CD4-positive, alpha-beta memory T cell (primary cell): ENCODE measurements at regions not wholly inside any gene's neighbourhood (a gene's known extent, or its start where the extent isn't known, plus 50 kb on each side); places are given as distances from the start of the nearest gene placed in this dataset.

Source experiments
- CTCF ChIA-PET: fragments of 350-600 bp; sonication (Branson Sonifier 250); formaldehyde crosslinking; loops from one replicate; lab custom pipeline; 2021; ENCODE audit warnings: inconsistent platforms; ENCODE audit not compliant: partially characterized antibody; lab: Charles Lee
- POLR2A ChIA-PET: fragments of 350-600 bp; sonication (Branson Sonifier 250); formaldehyde crosslinking; loops from one replicate; lab custom pipeline; 2021; ENCODE audit not compliant: partially characterized antibody; lab: Charles Lee
- DNase-seq, 5 donors: peaks; one replicate each; pipeline versions ENCODE4 v3.0.0 to v3.0.0-alpha.2; 2020 to 2022; ENCODE audit warnings: mixed read lengths in 1 of 5
- H3K27ac ChIP-seq: one replicate; pipeline ENCODE4 v1.7.0; 2013; ENCODE audit warnings: low read depth, low read length
- H3K27me3 ChIP-seq: 2 replicates; pipeline ENCODE4 v1.7.0; 2013; ENCODE audit warnings: mild to moderate bottlenecking, low read length, moderate library complexity; ENCODE audit not compliant: insufficient read depth
- H3K36me3 ChIP-seq: 2 replicates; pipeline ENCODE4 v1.7.0; 2013; ENCODE audit warnings: mild to moderate bottlenecking, low read length, moderate library complexity; ENCODE audit not compliant: insufficient read depth
- H3K4me1 ChIP-seq: 2 replicates; pipeline ENCODE4 v1.7.0; 2013; ENCODE audit warnings: mild to moderate bottlenecking, low read length, moderate library complexity; ENCODE audit not compliant: insufficient read depth
- H3K4me3 ChIP-seq, 2 donors: one replicate each; pipeline ENCODE4 v1.7.0; 2013; ENCODE audit warnings: low read length in 2 of 2, mild to moderate bottlenecking in 1 of 2
- H3K9me3 ChIP-seq, 2 donors: one replicate each; pipeline ENCODE4 v1.7.0; 2013; ENCODE audit warnings: low read length in 2 of 2, control low read depth in 1 of 2; ENCODE audit not compliant: control insufficient read depth in 1 of 2
- H3K27ac Mint-ChIP-seq, 7 donors: one replicate each; pipeline ENCODE4 v1.8.0; 2020 to 2021; ENCODE audit warnings: mixed read lengths in 7 of 7, mild to moderate bottlenecking in 6 of 7, inconsistent platforms in 3 of 7, moderate library complexity in 3 of 7
- H3K27me3 Mint-ChIP-seq, 2 donors: one replicate each; pipeline ENCODE4 v1.8.0; 2020 to 2021; ENCODE audit warnings: mixed read lengths in 2 of 2
- H3K36me3 Mint-ChIP-seq, 2 donors: one replicate each; pipeline ENCODE4 v1.8.0; 2020 to 2021; ENCODE audit warnings: mixed read lengths in 2 of 2, inconsistent platforms in 1 of 2, mild to moderate bottlenecking in 1 of 2
- H3K4me1 Mint-ChIP-seq, 4 donors: one replicate each; pipeline ENCODE4 v1.8.0; 2020 to 2021; ENCODE audit warnings: mixed read lengths in 4 of 4, mild to moderate bottlenecking in 1 of 4
- H3K4me3 Mint-ChIP-seq, 8 donors: one replicate each; pipeline ENCODE4 v1.8.0; 2020 to 2021; ENCODE audit warnings: mixed read lengths in 8 of 8, mild to moderate bottlenecking in 7 of 8, moderate library complexity in 6 of 8, inconsistent platforms in 3 of 8
- H3K9me3 Mint-ChIP-seq, 8 donors: one replicate each; pipeline ENCODE4 v1.8.0; 2020 to 2021; ENCODE audit warnings: mixed read lengths in 8 of 8, mild to moderate bottlenecking in 5 of 8, inconsistent platforms in 3 of 8, moderate library complexity in 1 of 8
- intact Hi-C: fragments of 100-400 bp; cut with micrococcal nuclease; formaldehyde crosslinking; loops from one replicate; pipeline ENCODE4 v1.15.1; 2023

- Mint-ChIP-seq H3K4me3 (no peak overlapping the region), H3K36me3 (peaks cover 22 to 27% of the 10 kb centered on the region in 2 donors), H3K27me3 (no peaks in the 10 kb centered on the region), H3K9me3 (no peaks in the 10 kb centered on the region), H3K27ac (peak overlapping the region in 3 of 7 donors; percentile 9 to 52 (median 35)), H3K4me1 (peaks cover 0 to 1% (median 0%) of the 10 kb centered on the region in 4 donors)
- Histone ChIP-seq H3K36me3 (peaks cover 10% of the 10 kb centered on the region), H3K4me3 (no peak overlapping the region), H3K4me1 (no peaks in the 10 kb centered on the region), H3K9me3 (no peaks in the 10 kb centered on the region), H3K27me3 (no peaks in the 10 kb centered on the region), H3K27ac (no peak overlapping the region)
- CTCF ChIA-PET: interaction anchor here (1.3 kb wide), 1 partner anchor 19 kb away, joined by 4 read pairs; no protein-coding TSS in a partner anchor
- no peak for DNase-seq
- intact Hi-C loops: no loop called here
- POLR2A ChIA-PET: no interaction called here
Observed at GRCh38 chr14:95409477-95410272, 90.0 kb upstream of the CLMN start.

- CTCF ChIA-PET: interaction anchor here (1.3 kb wide), 1 partner anchor 20 kb away, joined by 4 read pairs; no protein-coding TSS in a partner anchor
- Histone ChIP-seq H3K27ac (no peak overlapping the region), H3K9me3 (no peaks in the 10 kb centered on the region), H3K36me3 (peaks cover 9% of the 10 kb centered on the region), H3K27me3 (no peaks in the 10 kb centered on the region), H3K4me3 (no peak overlapping the region), H3K4me1 (no peaks in the 10 kb centered on the region)
- no peak overlapping the region for H3K4me3 Mint-ChIP-seq
- H3K9me3 Mint-ChIP-seq: no peaks in the 10 kb centered on the region
- intact Hi-C loops: no loop called here
- H3K27ac Mint-ChIP-seq: peak overlapping the region in 1 of 7 donors; percentile 9
- no peak for DNase-seq
- no peaks in the 10 kb centered on the region for H3K4me1 Mint-ChIP-seq
- H3K36me3 Mint-ChIP-seq: peaks cover 22% of the 10 kb centered on the region in 2 donors
- no peaks in the 10 kb centered on the region for H3K27me3 Mint-ChIP-seq
- POLR2A ChIA-PET: no interaction called here
Observed at GRCh38 chr14:95408731-95409476, 89.2 kb upstream of the CLMN start.

- no peaks in the 10 kb centered on the region for H3K4me1 ChIP-seq
- Mint-ChIP-seq H3K4me1 (no peaks in the 10 kb centered on the region), H3K4me3 (no peak overlapping the region), H3K9me3 (no peaks in the 10 kb centered on the region), H3K27ac (peak overlapping the region in 1 of 7 donors; percentile 7), H3K27me3 (no peaks in the 10 kb centered on the region), H3K36me3 (peaks cover 14 to 15% of the 10 kb centered on the region in 2 donors)
- no peaks in the 10 kb centered on the region for H3K9me3 ChIP-seq
- H3K27me3 ChIP-seq: no peaks in the 10 kb centered on the region
- intact Hi-C loops: no loop called here
- H3K27ac ChIP-seq: no peak overlapping the region
- H3K4me3 ChIP-seq: no peak overlapping the region
- no peak for DNase-seq
- peaks cover 4% of the 10 kb centered on the region for H3K36me3 ChIP-seq
- POLR2A ChIA-PET: no interaction called here
- CTCF ChIA-PET: no interaction called here
Observed at GRCh38 chr14:95407354-95407753, 87.6 kb upstream of the CLMN start.

GRCh38 chr14:95406756-95407277, 87.1 kb upstream of the CLMN start:
- H3K27me3 Mint-ChIP-seq: no peaks in the 10 kb centered on the region

GRCh38 chr14:95404583-95404982, 84.9 kb upstream of the CLMN start:
- intact Hi-C loops: no loop called here
- Mint-ChIP-seq H3K27ac (peak overlapping the region in 1 of 7 donors; percentile 64), H3K4me3 (no peak overlapping the region), H3K4me1 (no peaks in the 10 kb centered on the region), H3K27me3 (no peaks in the 10 kb centered on the region), H3K9me3 (no peaks in the 10 kb centered on the region), H3K36me3 (peaks cover 5 to 10% of the 10 kb centered on the region in 2 donors)
- H3K27ac ChIP-seq: no peak overlapping the region
- H3K27me3 ChIP-seq: no peaks in the 10 kb centered on the region
- ChIA-PET POLR2A (no interaction called here), CTCF (no interaction called here)
- no peaks in the 10 kb centered on the region for H3K4me1 ChIP-seq
- H3K9me3 ChIP-seq: no peaks in the 10 kb centered on the region
- DNase-seq: no peak
- H3K36me3 ChIP-seq: peaks cover 4% of the 10 kb centered on the region
- no peak overlapping the region for H3K4me3 ChIP-seq

More at GRCh38 chr14:95406756-95407277, 87.1 kb upstream of the CLMN start:
- intact Hi-C loops: no loop called here
- Histone ChIP-seq H3K9me3 (no peaks in the 10 kb centered on the region), H3K27me3 (no peaks in the 10 kb centered on the region), H3K27ac (no peak overlapping the region), H3K4me3 (no peak overlapping the region), H3K4me1 (no peaks in the 10 kb centered on the region), H3K36me3 (peaks cover 4% of the 10 kb centered on the region)
- POLR2A ChIA-PET: no interaction called here
- peaks cover 14 to 15% of the 10 kb centered on the region in 2 donors for H3K36me3 Mint-ChIP-seq
- H3K4me1 Mint-ChIP-seq: no peaks in the 10 kb centered on the region
- DNase-seq: no peak
- no peak overlapping the region for H3K4me3 Mint-ChIP-seq
- peak overlapping the region in 1 of 7 donors; percentile 64 for H3K27ac Mint-ChIP-seq
- CTCF ChIA-PET: no interaction called here
- no peaks in the 10 kb centered on the region for H3K9me3 Mint-ChIP-seq

GRCh38 chr14:95402578-95402977, 82.9 kb upstream of the CLMN start:
- Mint-ChIP-seq H3K36me3 (peaks cover 0 to 6% of the 10 kb centered on the region in 2 donors), H3K27ac (peak overlapping the region in 2 of 7 donors; percentile 7 to 12), H3K4me3 (no peak overlapping the region), H3K4me1 (no peaks in the 10 kb centered on the region), H3K27me3 (no peaks in the 10 kb centered on the region), H3K9me3 (no peaks in the 10 kb centered on the region)
- DNase-seq: no peak
- intact Hi-C loops: no loop called here
- Histone ChIP-seq H3K27ac (no peak overlapping the region), H3K9me3 (no peaks in the 10 kb centered on the region), H3K4me3 (no peak overlapping the region), H3K27me3 (no peaks in the 10 kb centered on the region), H3K36me3 (no peaks in the 10 kb centered on the region), H3K4me1 (no peaks in the 10 kb centered on the region)
- ChIA-PET POLR2A (no interaction called here), CTCF (no interaction called here)

GRCh38 chr14:95402176-95402575, 82.5 kb upstream of the CLMN start:
- ChIA-PET CTCF (no interaction called here), POLR2A (no interaction called here)
- H3K27me3 Mint-ChIP-seq: no peaks in the 10 kb centered on the region
- no peaks in the 10 kb centered on the region for H3K4me1 ChIP-seq
- no peaks in the 10 kb centered on the region for H3K9me3 ChIP-seq
- H3K36me3 Mint-ChIP-seq: peaks cover 0 to 6% of the 10 kb centered on the region in 2 donors
- no peak overlapping the region for H3K4me3 ChIP-seq
- no peak overlapping the region for H3K27ac ChIP-seq
- H3K27ac Mint-ChIP-seq: no peak overlapping the region
- H3K4me1 Mint-ChIP-seq: no peaks in the 10 kb centered on the region
- no peaks in the 10 kb centered on the region for H3K36me3 ChIP-seq
- intact Hi-C loops: no loop called here
- DNase-seq: no peak
- H3K27me3 ChIP-seq: no peaks in the 10 kb centered on the region
- no peak overlapping the region for H3K4me3 Mint-ChIP-seq
- H3K9me3 Mint-ChIP-seq: no peaks in the 10 kb centered on the region
